ENCODE measurements at regions not wholly inside any gene's neighbourhood (a gene's known extent, or its start where the extent isn't known, plus 50 kb on each side); places are given as distances from the start of the nearest gene placed in this dataset.
A peak's percentile ranks its signal among the peaks of the same experiment; 100 is the strongest.

DNA sequence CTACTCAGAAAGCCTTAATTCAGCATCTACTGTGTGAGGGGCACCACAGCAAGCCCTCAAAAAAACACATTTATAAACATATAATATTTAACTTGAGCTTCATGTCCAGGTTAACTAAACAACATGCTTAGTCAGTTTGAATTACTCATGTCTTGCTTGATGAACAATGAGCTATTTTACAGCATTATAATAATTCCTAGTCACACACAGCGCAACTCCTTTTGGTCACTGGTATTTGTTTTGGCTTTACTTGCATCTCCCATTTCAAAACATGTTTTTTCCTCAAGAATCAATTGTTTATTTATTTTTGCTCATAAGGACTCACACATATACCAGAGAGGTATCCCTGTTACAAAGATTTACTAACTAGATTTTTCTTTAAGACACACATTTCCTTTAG, 616.7 kb upstream of the DAB2 start:
- ATAC-seq (replicated peaks in 1 of 2) (no peak), DNase-seq (no peak)
- Mint-ChIP-seq H3K36me3 (ENCODE audit: insufficient read depth in 2 of 2) (peaks cover 0 to 2% of the 10 kb centered on the region in 2 donors), H3K9me3 (no peaks in the 10 kb centered on the region), H3K27me3 (ENCODE audit: low read depth) (peaks cover 7% of the 10 kb centered on the region), H3K4me1 (ENCODE audit: low read depth) (peaks cover 3% of the 10 kb centered on the region), H3K4me3 (no peak overlapping the region), H3K27ac (no peak overlapping the region)

DNA sequence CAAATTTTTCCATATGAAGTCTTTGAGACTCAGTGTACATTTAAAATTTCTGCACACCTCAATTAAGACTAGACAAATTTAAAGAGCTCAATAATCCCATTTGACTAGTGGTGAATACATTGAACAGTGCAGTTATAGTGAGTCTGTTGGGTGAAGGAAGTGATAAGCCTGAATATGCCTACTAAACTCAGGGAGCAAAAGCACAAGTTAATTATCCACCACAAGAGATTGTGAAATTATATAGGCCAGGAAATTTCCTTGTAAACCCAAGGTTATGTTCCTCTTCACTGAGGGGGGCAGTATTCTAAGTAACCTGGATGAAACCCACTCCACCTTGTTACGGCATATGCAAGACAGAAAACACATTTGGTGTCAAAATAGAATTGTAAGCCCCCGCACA, 612.9 kb upstream of the DAB2 start:
- H3K36me3 Mint-ChIP-seq (ENCODE audit: insufficient read depth in 2 of 2) = no peaks in the 10 kb centered on the region
- no peak overlapping the region for H3K4me3 Mint-ChIP-seq
- no peaks in the 10 kb centered on the region for H3K27me3 Mint-ChIP-seq (ENCODE audit: low read depth)
- no peak for ATAC-seq (replicated peaks in 1 of 2)
- no peaks in the 10 kb centered on the region for H3K9me3 Mint-ChIP-seq
- DNase-seq = no peak
- H3K27ac Mint-ChIP-seq = no peak overlapping the region
- H3K4me1 Mint-ChIP-seq (ENCODE audit: low read depth) = no peaks in the 10 kb centered on the region

DNA sequence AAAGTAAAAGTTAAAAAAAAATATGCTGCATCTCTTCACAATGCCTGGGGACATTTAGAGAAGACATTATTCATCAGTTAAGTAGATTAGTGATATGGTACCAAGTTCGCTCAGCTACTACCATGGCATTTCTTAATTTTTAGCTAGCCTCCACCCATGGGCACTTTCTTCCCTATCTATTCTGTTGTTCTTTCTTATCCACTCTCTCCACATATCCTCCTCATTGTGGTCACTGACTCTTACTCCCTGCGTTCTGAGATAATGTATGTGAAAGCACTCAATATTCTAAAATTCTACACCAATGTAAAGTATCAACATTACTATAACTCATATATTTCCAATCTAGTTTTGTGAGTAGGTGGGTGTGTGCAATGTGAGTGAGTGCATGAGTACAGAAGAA, 609.7 kb upstream of the DAB2 start:
- H3K9me3 Mint-ChIP-seq = no peaks in the 10 kb centered on the region
- H3K4me3 Mint-ChIP-seq = no peak overlapping the region
- no peak overlapping the region for H3K27ac Mint-ChIP-seq
- peaks cover 10% of the 10 kb centered on the region for H3K27me3 Mint-ChIP-seq (ENCODE audit: low read depth)
- H3K36me3 Mint-ChIP-seq (ENCODE audit: insufficient read depth in 2 of 2) = no peaks in the 10 kb centered on the region
- ATAC-seq (replicated peaks in 1 of 2) (no peak), DNase-seq (no peak)
- H3K4me1 Mint-ChIP-seq (ENCODE audit: low read depth) = peaks cover 9% of the 10 kb centered on the region

DNA sequence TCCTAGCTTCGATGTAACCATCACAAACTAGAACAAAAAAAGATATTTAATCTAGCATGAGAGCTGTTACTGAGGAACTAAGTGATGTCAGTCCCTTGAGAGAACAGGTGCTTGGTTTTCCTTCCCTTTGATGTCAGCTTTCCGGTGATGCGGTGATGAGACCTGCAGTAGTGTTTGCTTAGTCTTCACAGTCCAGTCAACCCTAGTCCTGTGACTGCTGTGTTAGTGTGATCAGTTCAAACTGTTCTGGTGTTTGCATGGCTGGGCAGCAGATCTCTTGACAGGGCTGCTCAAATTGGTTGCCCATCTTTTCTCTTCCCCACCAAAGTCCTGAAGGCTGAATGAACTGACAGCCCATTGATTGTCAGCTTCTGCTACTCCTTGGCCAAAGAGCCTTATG, 608.6 kb upstream of the DAB2 start:
- H3K9me3 Mint-ChIP-seq = no peaks in the 10 kb centered on the region
- no peak overlapping the region for H3K27ac Mint-ChIP-seq
- ATAC-seq (replicated peaks in 1 of 2) (peak; percentile 62 to 85), DNase-seq (peak; percentile 2 to 23)
- no peak overlapping the region for H3K4me3 Mint-ChIP-seq
- H3K27me3 Mint-ChIP-seq (ENCODE audit: low read depth) = peaks cover 17% of the 10 kb centered on the region
- H3K36me3 Mint-ChIP-seq (ENCODE audit: insufficient read depth in 2 of 2) = no peaks in the 10 kb centered on the region
- peaks cover 9% of the 10 kb centered on the region for H3K4me1 Mint-ChIP-seq (ENCODE audit: low read depth)

DNA sequence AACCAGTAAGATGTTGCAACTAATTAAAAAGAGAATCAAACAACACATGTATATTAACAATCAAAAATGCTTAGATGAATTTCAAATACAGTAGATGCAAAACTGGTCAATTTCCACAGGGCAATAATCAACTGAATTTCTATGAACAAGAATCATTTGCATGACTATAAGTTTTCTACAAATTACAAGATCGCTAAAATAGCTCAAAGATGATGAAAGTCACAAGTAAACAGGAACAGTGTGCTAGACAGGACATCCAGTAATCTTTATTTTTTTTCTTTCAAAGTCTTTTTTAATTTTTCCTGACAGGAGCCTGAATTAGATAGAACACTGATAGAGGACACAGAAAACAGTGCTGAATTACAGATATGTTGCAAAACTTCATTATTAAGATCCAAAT, 608.2 kb upstream of the DAB2 start:
- H3K27ac Mint-ChIP-seq = no peak overlapping the region
- no peak overlapping the region for H3K4me3 Mint-ChIP-seq
- no peaks in the 10 kb centered on the region for H3K36me3 Mint-ChIP-seq (ENCODE audit: insufficient read depth in 2 of 2)
- DNase-seq (no peak), ATAC-seq (replicated peaks in 1 of 2) (no peak)
- H3K9me3 Mint-ChIP-seq = no peaks in the 10 kb centered on the region
- peaks cover 9% of the 10 kb centered on the region for H3K4me1 Mint-ChIP-seq (ENCODE audit: low read depth)
- H3K27me3 Mint-ChIP-seq (ENCODE audit: low read depth) = peaks cover 17% of the 10 kb centered on the region

DNA sequence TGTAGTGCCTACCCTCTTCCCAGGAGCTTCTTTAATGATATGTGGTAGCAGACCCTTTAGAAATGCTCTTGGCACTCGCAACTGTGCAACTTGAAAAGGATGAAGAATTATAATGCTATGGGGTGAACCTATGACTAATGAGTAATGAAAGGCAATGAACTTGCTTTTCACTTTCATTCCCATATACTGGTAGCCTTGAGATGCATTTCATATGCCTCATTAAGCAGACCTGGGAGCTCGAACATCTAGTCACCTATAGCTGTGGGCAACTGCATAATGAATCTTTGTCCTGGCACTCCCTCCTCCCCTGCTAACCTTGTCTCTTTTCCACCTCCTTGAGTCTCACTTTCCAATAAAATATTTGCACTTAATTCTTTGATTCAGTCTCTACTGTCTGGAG, 605.9 kb upstream of the DAB2 start:
- ATAC-seq (replicated peaks in 1 of 2) = peak in 1 of 2 donors; percentile 26
- Mint-ChIP-seq H3K27ac (no peak overlapping the region), H3K9me3 (peaks cover 0 to 5% of the 10 kb centered on the region in 2 donors), H3K27me3 (ENCODE audit: low read depth) (peaks cover 17% of the 10 kb centered on the region), H3K4me1 (ENCODE audit: low read depth) (peaks cover 9% of the 10 kb centered on the region), H3K36me3 (ENCODE audit: insufficient read depth in 2 of 2) (no peaks in the 10 kb centered on the region), H3K4me3 (no peak overlapping the region)
- DNase-seq = no peak

DNA sequence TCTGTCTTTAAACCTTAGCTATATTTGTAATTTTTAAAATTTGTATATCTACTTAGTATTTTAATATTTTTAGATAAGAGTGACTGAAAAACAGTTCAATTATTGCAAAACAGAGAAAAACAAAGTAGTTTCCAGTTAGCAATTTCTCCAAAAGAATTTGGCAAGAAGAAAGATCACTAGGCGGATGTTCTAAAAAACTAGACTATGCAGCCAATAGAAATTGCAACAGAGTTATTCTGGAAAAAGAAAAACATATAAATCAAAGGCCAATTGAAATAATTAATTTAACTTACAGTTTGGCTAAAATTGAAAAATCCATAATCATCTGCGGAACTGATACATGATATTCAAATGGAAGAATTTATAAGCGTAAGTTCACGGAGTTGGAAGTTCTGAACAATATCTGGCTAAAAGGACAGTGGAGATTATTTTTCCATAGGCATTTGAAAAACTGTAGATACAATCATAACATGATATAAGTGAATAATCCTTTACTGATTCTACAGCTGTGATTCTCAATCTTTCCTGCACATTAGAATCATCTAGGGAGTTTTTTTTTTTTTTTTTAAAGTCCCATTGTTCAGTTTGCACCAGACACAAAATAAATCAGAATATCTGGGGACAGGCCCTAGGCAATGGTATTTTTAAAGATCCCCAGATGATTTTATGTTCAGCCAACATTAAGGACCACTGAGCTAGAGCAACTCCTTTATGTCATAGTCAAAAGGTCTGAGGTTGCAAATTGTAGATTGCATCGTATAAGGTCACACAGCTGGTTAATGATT, 605.1 kb upstream of the DAB2 start:
- Mint-ChIP-seq H3K4me1 (ENCODE audit: low read depth) (peaks cover 9% of the 10 kb centered on the region), H3K27ac (no peak overlapping the region), H3K27me3 (ENCODE audit: low read depth) (peaks cover 17% of the 10 kb centered on the region), H3K4me3 (no peak overlapping the region), H3K9me3 (peaks cover 0 to 6% of the 10 kb centered on the region in 2 donors), H3K36me3 (ENCODE audit: insufficient read depth in 2 of 2) (no peaks in the 10 kb centered on the region)
- no peak for DNase-seq
- ATAC-seq (replicated peaks in 1 of 2) = no peak

DNA sequence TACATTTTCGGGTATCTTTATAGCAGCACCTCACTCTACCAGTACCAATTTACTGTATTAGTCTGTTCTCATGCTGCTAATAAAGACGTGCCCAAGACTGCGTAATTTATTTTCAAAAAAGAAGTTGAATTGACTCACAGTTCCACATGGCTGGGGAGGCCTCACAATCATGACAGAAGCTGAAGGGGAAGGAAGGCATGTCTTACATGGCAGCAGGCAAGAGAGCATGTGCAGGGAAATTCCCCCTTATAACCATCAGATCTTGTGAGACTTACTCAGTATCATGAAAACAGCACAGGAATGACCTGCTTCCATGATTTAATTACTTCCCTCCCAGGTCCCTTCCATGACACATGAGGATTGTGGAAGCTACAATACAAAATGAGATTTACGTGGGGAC, 602.6 kb upstream of the DAB2 start:
- DNase-seq (no peak), ATAC-seq (replicated peaks in 1 of 2) (no peak)
- Mint-ChIP-seq H3K36me3 (ENCODE audit: insufficient read depth in 2 of 2) (peaks cover 0 to 2% of the 10 kb centered on the region in 2 donors), H3K4me1 (ENCODE audit: low read depth) (peaks cover 9% of the 10 kb centered on the region), H3K27me3 (ENCODE audit: low read depth) (peaks cover 17% of the 10 kb centered on the region), H3K9me3 (peaks cover 0 to 6% of the 10 kb centered on the region in 2 donors), H3K27ac (no peak overlapping the region), H3K4me3 (no peak overlapping the region)

DNA sequence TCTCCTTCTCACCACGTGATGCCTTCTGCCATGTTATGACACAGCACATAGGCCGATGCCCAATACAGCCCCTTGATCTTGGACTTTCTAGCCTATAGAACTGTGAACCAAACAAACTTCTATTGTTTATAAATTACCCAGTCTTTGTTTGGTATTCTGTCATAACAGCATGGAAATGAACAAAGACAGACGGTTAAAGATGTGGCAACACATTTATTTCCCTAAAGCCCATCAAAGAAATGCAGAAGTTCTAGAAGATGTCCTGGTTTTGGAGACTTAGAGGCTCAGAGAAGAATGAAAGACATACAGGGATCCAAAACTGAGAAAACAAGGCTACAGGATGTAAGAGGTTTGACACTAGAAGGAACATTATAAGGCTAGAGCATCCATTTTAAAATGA, 600.8 kb upstream of the DAB2 start:
- Mint-ChIP-seq H3K4me3 (no peak overlapping the region), H3K36me3 (ENCODE audit: insufficient read depth in 2 of 2) (peaks cover 0 to 2% of the 10 kb centered on the region in 2 donors), H3K4me1 (ENCODE audit: low read depth) (peaks cover 4% of the 10 kb centered on the region), H3K27ac (no peak overlapping the region), H3K9me3 (peaks cover 0 to 6% of the 10 kb centered on the region in 2 donors), H3K27me3 (ENCODE audit: low read depth) (peaks cover 7% of the 10 kb centered on the region)
- DNase-seq (no peak), ATAC-seq (replicated peaks in 1 of 2) (no peak)

DNA sequence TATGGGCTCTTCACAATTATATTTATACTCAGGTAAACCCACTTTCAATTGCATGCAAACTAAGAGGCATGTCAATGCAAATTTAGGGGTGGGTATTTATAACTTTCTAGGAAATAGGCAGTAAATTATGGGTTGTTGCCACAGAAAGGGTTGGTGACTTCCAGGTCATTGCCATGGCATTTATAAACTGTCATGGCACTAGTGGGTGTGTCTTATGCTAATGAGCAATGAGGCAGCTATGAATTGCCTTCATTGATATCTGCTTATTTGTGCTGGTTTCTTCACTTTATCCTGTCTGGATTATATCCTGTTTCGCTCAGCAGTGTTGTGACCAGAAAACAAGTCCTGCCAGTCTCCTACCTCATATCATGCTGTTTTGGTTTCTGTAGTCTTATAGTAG, 597.3 kb upstream of the DAB2 start:
- H3K27me3 Mint-ChIP-seq (ENCODE audit: low read depth) = peaks cover 8% of the 10 kb centered on the region
- H3K27ac Mint-ChIP-seq = no peak overlapping the region
- DNase-seq (no peak), ATAC-seq (replicated peaks in 1 of 2) (no peak)
- H3K4me3 Mint-ChIP-seq = no peak overlapping the region
- peaks cover 0 to 2% of the 10 kb centered on the region in 2 donors for H3K36me3 Mint-ChIP-seq (ENCODE audit: insufficient read depth in 2 of 2)
- peaks cover 0 to 3% of the 10 kb centered on the region in 2 donors for H3K9me3 Mint-ChIP-seq
- H3K4me1 Mint-ChIP-seq (ENCODE audit: low read depth) = no peaks in the 10 kb centered on the region

DNA sequence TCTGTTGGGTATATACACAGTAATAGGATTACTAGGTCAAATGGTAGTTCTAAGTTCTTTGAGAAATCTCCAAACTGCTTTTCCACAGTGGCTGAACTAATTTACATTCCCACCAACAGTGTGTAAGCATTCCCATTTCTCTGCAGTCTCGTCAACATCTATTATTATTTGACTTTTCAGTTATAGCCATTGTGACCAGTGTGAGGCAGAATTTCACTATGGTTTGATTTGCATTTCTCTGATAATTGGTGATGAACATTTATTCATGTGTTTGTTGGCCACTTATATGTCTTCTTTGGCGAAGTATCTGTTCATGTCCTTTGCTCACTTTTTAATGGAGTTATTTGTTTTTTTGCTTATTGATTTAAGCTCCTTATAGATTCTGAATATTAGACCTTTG, 596.2 kb upstream of the DAB2 start:
- Mint-ChIP-seq H3K36me3 (ENCODE audit: insufficient read depth in 2 of 2) (peaks cover 0 to 2% of the 10 kb centered on the region in 2 donors), H3K4me3 (no peak overlapping the region), H3K27me3 (ENCODE audit: low read depth) (peaks cover 9% of the 10 kb centered on the region), H3K9me3 (peaks cover 0 to 1% of the 10 kb centered on the region in 2 donors), H3K4me1 (ENCODE audit: low read depth) (no peaks in the 10 kb centered on the region), H3K27ac (no peak overlapping the region)
- ATAC-seq (replicated peaks in 1 of 2) (no peak), DNase-seq (no peak)

DNA sequence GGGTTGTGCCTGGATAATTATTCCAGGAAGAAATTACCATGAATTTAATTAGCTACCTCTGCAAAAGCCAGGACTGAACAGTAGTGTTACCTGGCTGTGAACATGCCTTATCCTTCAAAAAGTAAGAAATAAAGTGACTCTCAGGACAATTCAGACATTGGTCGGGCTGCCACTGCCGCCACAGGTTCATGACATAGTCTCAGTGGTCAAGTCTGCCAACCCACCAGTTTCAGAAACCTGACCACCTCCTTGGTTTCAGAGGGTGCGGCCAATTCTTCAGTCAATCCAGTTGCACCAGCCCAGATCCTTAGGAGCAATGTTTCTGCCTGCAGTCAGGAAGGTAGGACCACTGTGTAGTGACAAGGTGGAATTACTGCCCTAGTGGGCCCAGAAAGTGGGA, 593.1 kb upstream of the DAB2 start:
- H3K36me3 Mint-ChIP-seq (ENCODE audit: insufficient read depth in 2 of 2) = peaks cover 0 to 2% of the 10 kb centered on the region in 2 donors

DNA sequence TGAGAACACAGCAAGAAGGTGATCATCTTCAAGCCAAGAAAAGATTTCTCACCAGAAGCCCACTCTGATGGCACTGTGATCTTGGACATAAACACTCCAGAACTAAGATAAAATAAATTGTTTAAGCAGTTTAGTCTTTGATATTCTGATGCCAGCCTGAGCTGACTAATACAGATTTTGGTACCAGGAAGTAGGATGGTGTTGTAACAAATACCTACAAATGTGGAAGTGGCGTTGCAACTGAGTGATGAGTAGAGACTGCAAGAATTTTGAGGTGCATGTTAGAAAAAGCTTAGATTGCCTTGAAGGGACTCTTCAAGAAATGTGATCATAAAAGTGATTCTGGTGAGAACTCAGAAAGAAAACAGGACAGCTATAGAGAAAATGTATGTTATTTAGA, 592.4 kb upstream of the DAB2 start:
- DNase-seq = no peak
- ATAC-seq (replicated peaks in 1 of 2) = no peak
- Mint-ChIP-seq H3K27ac (no peak overlapping the region), H3K4me3 (no peak overlapping the region), H3K9me3 (no peaks in the 10 kb centered on the region), H3K36me3 (ENCODE audit: insufficient read depth in 2 of 2) (no peaks in the 10 kb centered on the region), H3K27me3 (ENCODE audit: low read depth) (peaks cover 16% of the 10 kb centered on the region), H3K4me1 (ENCODE audit: low read depth) (no peaks in the 10 kb centered on the region)

More for the DNA sequence above, 593.1 kb upstream of the DAB2 start:
- H3K4me3 Mint-ChIP-seq = no peak overlapping the region
- no peaks in the 10 kb centered on the region for H3K4me1 Mint-ChIP-seq (ENCODE audit: low read depth)
- no peaks in the 10 kb centered on the region for H3K9me3 Mint-ChIP-seq
- ATAC-seq (replicated peaks in 1 of 2) = no peak
- H3K27me3 Mint-ChIP-seq (ENCODE audit: low read depth) = peaks cover 16% of the 10 kb centered on the region
- no peak for DNase-seq
- H3K27ac Mint-ChIP-seq = no peak overlapping the region

DNA sequence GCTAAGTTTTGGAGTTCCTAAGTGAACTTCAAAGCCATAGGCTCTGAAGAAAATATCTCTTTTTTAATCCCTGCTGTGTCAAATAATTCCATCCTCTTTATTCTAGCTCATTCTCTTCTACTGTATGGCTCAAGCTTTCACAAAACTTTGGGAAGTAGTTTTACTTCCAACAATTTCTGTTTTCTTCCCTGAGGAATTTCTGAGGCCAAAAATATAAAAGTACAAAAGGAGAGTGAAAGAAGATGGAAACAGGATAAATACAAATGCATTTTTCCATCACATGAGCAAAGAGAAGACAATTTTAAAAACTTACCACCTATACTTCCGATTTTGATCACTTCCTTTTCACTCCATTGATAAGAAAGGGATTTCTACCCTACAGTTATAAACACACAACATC, 585.7 kb upstream of the DAB2 start:
- H3K4me1 Mint-ChIP-seq (ENCODE audit: low read depth) = no peaks in the 10 kb centered on the region
- H3K27me3 Mint-ChIP-seq (ENCODE audit: low read depth) = peaks cover 35% of the 10 kb centered on the region
- ATAC-seq (replicated peaks in 1 of 2) = no peak
- H3K27ac Mint-ChIP-seq = no peak overlapping the region
- H3K4me3 Mint-ChIP-seq = no peak overlapping the region
- no peak for DNase-seq
- H3K36me3 Mint-ChIP-seq (ENCODE audit: insufficient read depth in 2 of 2) = peaks cover 0 to 2% of the 10 kb centered on the region in 2 donors
- H3K9me3 Mint-ChIP-seq = peaks cover 2 to 3% of the 10 kb centered on the region in 2 donors

All from activated T-cell treated with anti-CD3 and anti-CD28 coated beads, Interleukin-2, amount 50 U/mL, for 72 hours (primary cell).